GM12865 (cell line): ENCODE measurements at regions not wholly inside any gene's neighbourhood (a gene's known extent, or its start where the extent isn't known, plus 50 kb on each side); places are given as distances from the start of the nearest gene placed in this dataset.
"Not testable (repeated sequence)": the region's sequence is repeated elsewhere in the genome, so short reads cannot be mapped to it uniquely, and the experiment has no call there.

ENCODE experiments used
- DNase-seq: peaks from one replicate; pipeline ENCODE4 v3.0.0; 2010; ENCODE audit warnings: low read depth
- H3K4me3 ChIP-seq: 2 replicates; pipeline ENCODE4 v1.5.1; 2011; ENCODE audit warnings: mild to moderate bottlenecking, low read depth, low read length, control low read depth
- CTCF ChIP-seq: IDR thresholded peaks from 2 replicates; pipeline ENCODE4 v1.5.1; 2011; ENCODE audit warnings: low read length, control low read depth, low read depth, inconsistent platforms; ENCODE audit not compliant: insufficient read depth; ENCODE audit errors: missing control alignments

DNA sequence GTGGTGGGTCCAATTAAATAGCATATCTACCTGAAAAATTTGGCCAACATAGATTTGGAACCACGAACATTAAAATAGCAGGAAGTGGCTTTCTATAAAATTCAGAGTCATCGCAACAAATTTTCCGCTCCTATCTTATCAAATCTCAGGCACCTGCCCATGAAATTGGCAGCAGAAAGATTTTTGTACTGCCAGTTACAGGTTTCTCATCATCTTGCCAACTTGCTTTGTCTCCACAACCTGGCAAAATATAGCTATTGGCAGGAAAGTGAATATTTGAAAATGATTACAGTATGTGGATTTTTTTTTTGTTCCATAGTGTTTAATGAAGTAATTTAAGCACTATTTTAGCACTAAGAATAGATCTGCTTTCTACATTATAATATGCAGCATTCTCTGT lies 161.6 kb upstream of the LRRC3B start:
- no peak overlapping the region for H3K4me3 ChIP-seq
- no peak for TF ChIP-seq CTCF
- DNase-seq: no peak

- no peak for DNase-seq
- no peak for TF ChIP-seq CTCF
Measured at GRCh38 chr3:26472345-26472744, 150.2 kb upstream of the LRRC3B start.

GRCh38 chr3:26474706-26475105 lies 147.9 kb upstream of the LRRC3B start:
- no peak for TF ChIP-seq CTCF
- H3K4me3 ChIP-seq: no peak overlapping the region
- no peak for DNase-seq

More at GRCh38 chr3:26472345-26472744, 150.2 kb upstream of the LRRC3B start:
- no peak overlapping the region for H3K4me3 ChIP-seq

DNA sequence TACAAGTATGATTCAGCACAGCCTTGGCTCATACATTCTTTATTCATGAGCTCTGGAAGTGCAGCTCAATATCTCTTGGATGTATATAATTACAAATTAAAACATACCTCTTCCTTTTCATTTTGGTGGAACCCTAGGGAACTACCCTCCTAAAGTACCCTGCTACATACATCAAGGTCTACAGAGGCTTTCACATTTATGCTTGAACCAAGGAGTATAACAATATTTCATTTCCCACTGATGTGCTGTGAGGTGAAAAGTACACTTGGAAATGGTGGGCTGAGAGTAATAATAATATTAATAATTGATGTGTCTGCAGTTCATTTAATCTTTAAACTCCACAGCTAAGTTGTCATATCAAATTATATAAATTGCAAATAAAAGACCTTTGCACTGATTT lies 142.2 kb upstream of the LRRC3B start:
- no peak for TF ChIP-seq CTCF
- H3K4me3 ChIP-seq: no peak overlapping the region
- DNase-seq: no peak

GRCh38 chr3:26484140-26484539 lies 138.4 kb upstream of the LRRC3B start:
- no peak for TF ChIP-seq CTCF
- H3K4me3 ChIP-seq: no peak overlapping the region
- DNase-seq: no peak

DNA sequence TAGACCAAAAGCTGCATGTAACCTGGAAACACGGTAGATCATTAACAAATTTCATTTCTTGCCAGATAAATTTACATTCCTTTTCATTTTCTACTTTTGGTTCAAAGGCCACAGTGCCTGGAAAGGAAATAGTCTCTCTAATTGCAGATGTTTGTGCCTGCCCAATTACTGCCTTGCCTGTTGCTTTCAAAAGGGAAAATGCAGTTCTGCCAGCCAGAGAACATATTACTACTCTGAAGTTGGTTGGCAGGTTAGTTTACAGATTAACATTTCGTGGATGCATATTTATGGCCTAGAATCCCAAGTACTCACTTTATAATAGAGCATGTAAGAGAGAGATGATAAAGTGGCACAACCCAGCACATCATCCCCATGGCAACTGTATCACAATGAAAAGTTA lies 124.3 kb upstream of the LRRC3B start:
- DNase-seq: no peak
- no peak for TF ChIP-seq CTCF
- H3K4me3 ChIP-seq: no peak overlapping the region

GRCh38 chr3:26505399-26505798 lies 117.2 kb upstream of the LRRC3B start:
- no peak for DNase-seq
- no peak for TF ChIP-seq CTCF
- no peak overlapping the region for H3K4me3 ChIP-seq

DNA sequence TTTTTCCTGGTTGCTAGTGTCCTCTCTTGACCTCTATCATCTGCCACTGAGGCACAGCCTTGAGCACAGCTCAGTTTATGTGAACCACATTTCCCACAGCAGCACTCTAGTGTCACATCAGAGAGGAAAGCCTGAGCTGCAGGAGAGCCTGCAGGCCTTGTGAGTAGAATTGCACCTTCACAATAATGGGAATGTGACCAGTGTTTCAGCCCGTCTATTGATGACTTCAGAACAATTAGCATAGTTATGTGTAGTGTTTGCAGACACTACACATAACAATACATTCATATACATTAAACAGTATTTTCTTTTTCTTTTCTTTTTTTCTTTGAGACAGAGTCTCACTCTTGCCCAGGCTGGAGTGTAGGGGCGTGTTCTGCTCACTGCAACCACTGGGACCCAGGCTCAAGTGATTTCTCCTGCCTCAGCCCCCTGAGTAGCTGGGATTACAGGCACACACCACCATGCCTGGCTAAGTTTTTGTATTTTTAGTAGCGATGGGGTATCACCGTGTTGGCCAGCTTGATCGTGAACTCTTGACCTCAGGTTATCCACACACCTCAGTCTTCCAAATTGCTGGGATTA lies 108.0 kb upstream of the LRRC3B start:
- DNase-seq, H3K4me3 ChIP-seq: not testable (repeated sequence)
